ENCODE measurements at regions not wholly inside any gene's neighbourhood (a gene's known extent, or its start where the extent isn't known, plus 50 kb on each side); places are given as distances from the start of the nearest gene placed in this dataset.

DNA sequence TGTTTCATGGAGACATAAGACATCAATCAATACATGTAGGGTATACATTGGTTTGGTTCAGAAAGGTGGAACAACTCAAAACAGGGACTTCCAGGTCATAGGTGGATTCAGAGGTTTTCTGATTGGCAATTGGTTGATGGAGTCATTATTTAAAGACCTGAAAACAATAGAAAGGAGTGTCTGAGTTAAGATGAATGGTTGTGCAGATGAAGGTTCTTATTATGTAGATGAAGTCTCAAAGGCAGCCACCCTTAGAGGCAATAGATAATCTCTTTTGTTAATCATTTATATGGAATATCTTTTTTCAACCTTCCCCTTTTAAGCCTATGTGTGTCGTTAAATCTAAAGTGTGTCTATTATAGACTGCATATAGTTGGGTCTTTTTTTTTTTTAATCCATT, 67.8 kb upstream of the LYPLAL1 start (continued):
- no peak for TF ChIP-seq CHAMP1 (IDR thresholded peaks at IDR 0.05)
- TF ChIP-seq, protein P1, sequence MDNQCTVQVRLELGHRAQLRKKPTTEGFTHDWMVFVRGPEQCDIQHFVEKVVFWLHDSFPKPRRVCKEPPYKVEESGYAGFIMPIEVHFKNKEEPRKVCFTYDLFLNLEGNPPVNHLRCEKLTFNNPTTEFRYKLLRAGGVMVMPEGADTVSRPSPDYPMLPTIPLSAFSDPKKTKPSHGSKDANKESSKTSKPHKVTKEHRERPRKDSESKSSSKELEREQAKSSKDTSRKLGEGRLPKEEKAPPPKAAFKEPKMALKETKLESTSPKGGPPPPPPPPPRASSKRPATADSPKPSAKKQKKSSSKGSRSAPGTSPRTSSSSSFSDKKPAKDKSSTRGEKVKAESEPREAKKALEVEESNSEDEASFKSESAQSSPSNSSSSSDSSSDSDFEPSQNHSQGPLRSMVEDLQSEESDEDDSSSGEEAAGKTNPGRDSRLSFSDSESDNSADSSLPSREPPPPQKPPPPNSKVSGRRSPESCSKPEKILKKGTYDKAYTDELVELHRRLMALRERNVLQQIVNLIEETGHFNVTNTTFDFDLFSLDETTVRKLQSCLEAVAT (IDR thresholded peaks at IDR 0.05): no peak
- no peak for TF ChIP-seq RREB1 (CRISPR knock-in tag; IDR thresholded peaks at IDR 0.05)
- TF ChIP-seq ARID1B (IDR thresholded peaks at IDR 0.05): no peak
- no peak for TF ChIP-seq TSC22D4 (tag; IDR thresholded peaks at IDR 0.05)
